A549 (cell line): ENCODE measurements at regions not wholly inside any gene's neighbourhood (a gene's known extent, or its start where the extent isn't known, plus 50 kb on each side); places are given as distances from the start of the nearest gene placed in this dataset.

Experiments
- ATAC-seq, 2 experiments: fragments of 200-7000 bp in 1 of 2; fragments of >200 bp in 1 of 2; cut with Nextera tagmentation in 1 of 2; cut with Tn5 transposase in 1 of 2; 3 replicates each; pipeline versions ENCODE4 v1.8.0 to v1.9.1; 2018 to 2020; ENCODE audit warnings: mild to moderate bottlenecking in 1 of 2, moderate library complexity in 1 of 2
- CTCF ChIA-PET: fragments of 300-600 bp; sonication (Branson Sonifier 250); formaldehyde crosslinking; extraction: SDS; loops from one replicate; lab custom pipeline; 2021; ENCODE audit warnings: antibody characterized with exemption, inconsistent platforms; lab: Yijun Ruan, JAX
- POLR2A ChIA-PET: fragments of 350-600 bp; formaldehyde crosslinking; extraction: SDS; loops from one replicate; lab custom pipeline; 2021; ENCODE audit warnings: antibody characterized with exemption, inconsistent platforms; lab: Yijun Ruan, JAX
- DNase-seq, 2 experiments: peaks; one replicate each; pipeline versions ENCODE4 v3.0.0 to v3.0.0-alpha.2; 2011 to 2016; ENCODE audit warnings: low read depth in 1 of 2, low spot score in 1 of 2
- FAIRE-seq: peaks from 2 replicates; lab custom pipeline; 2011; peaks lifted over from hg19 to GRCh38; lab: Jason Lieb, UNC
- H3K27ac ChIP-seq, 2 experiments: fragments of >200 bp; sonication (Bioruptor Twin); formaldehyde crosslinking; 3 replicates each; pipeline ENCODE4 v1.5.1; 2016 to 2017
- H3K4me1 ChIP-seq: fragments of >200 bp; sonication (Bioruptor Twin); formaldehyde crosslinking; 3 replicates; pipeline ENCODE4 v1.6.1; 2016
- H3K4me2 ChIP-seq: fragments of >200 bp; sonication (Bioruptor Twin); formaldehyde crosslinking; 3 replicates; pipeline ENCODE4 v1.6.1; 2016
- H3K4me3 ChIP-seq: fragments of >200 bp; sonication (Bioruptor Twin); formaldehyde crosslinking; 3 replicates; pipeline ENCODE4 v1.5.1; 2016
- H3K9me3 ChIP-seq: fragments of >200 bp; sonication (Bioruptor Twin); formaldehyde crosslinking; 3 replicates; pipeline ENCODE4 v1.6.1; 2016
- ATOH8 ChIP-seq: fragments of 250-450 bp; sonication (Bioruptor Pico); IDR thresholded peaks from 2 replicates; pipeline ENCODE4 v1.5.0; 2020; ENCODE audit warnings: low read depth, mild to moderate bottlenecking, moderate library complexity
- CBX2 ChIP-seq: fragments of 200-600 bp; sonication (generic); IDR thresholded peaks from 2 replicates; pipeline ENCODE4 v1.6.1; 2016; ENCODE audit warnings: low read depth, mild to moderate bottlenecking, borderline replicate concordance
- CBX8 ChIP-seq: fragments of 200-600 bp; sonication (generic); IDR thresholded peaks from 2 replicates; pipeline ENCODE4 v1.6.1; 2016
- CEBPB ChIP-seq, 2 experiments: fragments of >200 bp in 1 of 2; sonication (Bioruptor Twin) in 1 of 2; formaldehyde crosslinking in 1 of 2; IDR thresholded peaks; 2 replicates each; pipeline ENCODE4 v1.6.1; 2012 to 2016
- EHMT2 ChIP-seq: fragments of 200-600 bp; sonication (generic); IDR thresholded peaks from 2 replicates; pipeline ENCODE4 v1.6.1; 2016; ENCODE audit warnings: antibody characterized with exemption, low read depth, mild to moderate bottlenecking, moderate library complexity
- EP300 ChIP-seq, 2 experiments: fragments of >200 bp; sonication (Bioruptor Twin); formaldehyde crosslinking; IDR thresholded peaks; 2 replicates in 1 of 2; 3 replicates in 1 of 2; pipeline ENCODE4 v1.6.1; 2016 to 2017
- FOSL2 ChIP-seq, 2 experiments: fragments of 450-650 bp in 1 of 2; fragments of >200 bp in 1 of 2; sonication (Bioruptor Twin) in 1 of 2; formaldehyde crosslinking; IDR thresholded peaks; 2 replicates each; pipeline versions ENCODE4 v1.5.0 to v1.6.1; 2016 to 2020; ENCODE audit warnings: mild to moderate bottlenecking in 1 of 2, moderate library complexity in 1 of 2
- FOXS1 ChIP-seq: fragments of 250-450 bp; sonication (Bioruptor Pico); IDR thresholded peaks from 2 replicates; pipeline ENCODE4 v1.5.0; 2020; ENCODE audit warnings: mild to moderate bottlenecking, moderate library complexity
- HMGXB4 ChIP-seq: fragments of 250-450 bp; sonication (Bioruptor Pico); IDR thresholded peaks from 2 replicates; pipeline ENCODE4 v1.5.0; 2021; ENCODE audit warnings: mild to moderate bottlenecking, moderate library complexity, borderline replicate concordance
- HOXA7 ChIP-seq: fragments of 250-450 bp; sonication (Bioruptor Pico); IDR thresholded peaks from 2 replicates; pipeline ENCODE4 v1.5.0; 2020; ENCODE audit warnings: mild to moderate bottlenecking, moderate library complexity
- JUNB ChIP-seq: fragments of >200 bp; sonication (Bioruptor Twin); formaldehyde crosslinking; IDR thresholded peaks from 2 replicates; pipeline ENCODE4 v1.6.1; 2016
- KDM1A ChIP-seq: fragments of 200-600 bp; sonication (generic); IDR thresholded peaks from 2 replicates; pipeline ENCODE4 v1.6.1; 2016; ENCODE audit warnings: low read depth, mild to moderate bottlenecking
- KDM5A ChIP-seq: fragments of 200-600 bp; sonication (generic); IDR thresholded peaks from 2 replicates; pipeline ENCODE4 v1.6.1; 2016; ENCODE audit warnings: antibody characterized with exemption, mild to moderate bottlenecking
- MAFK ChIP-seq: fragments of 450-650 bp; IDR thresholded peaks from 2 replicates; pipeline ENCODE4 v1.6.1; 2014; ENCODE audit not compliant: partially characterized antibody
- MAZ ChIP-seq: fragments of 150-350 bp; IDR thresholded peaks from 2 replicates; pipeline ENCODE4 v1.6.1; 2014; ENCODE audit warnings: antibody characterized with exemption, low read depth, low read length, borderline replicate concordance
- MYC ChIP-seq: IDR thresholded peaks from 2 replicates; pipeline ENCODE4 v1.6.1; 2012; ENCODE audit warnings: mild to moderate bottlenecking, inconsistent platforms, low read length, improper control_type of control experiment, borderline replicate concordance
- NR3C1 ChIP-seq: fragments of >200 bp; sonication (Bioruptor Twin); formaldehyde crosslinking; IDR thresholded peaks from 3 replicates; pipeline ENCODE4 v1.6.1; 2017
- POLR2A ChIP-seq: IDR thresholded peaks from 2 replicates; pipeline ENCODE4 v1.6.1; 2012; ENCODE audit warnings: mild to moderate bottlenecking, low read length
- POLR2AphosphoS2 ChIP-seq: conservative IDR thresholded peaks from 2 replicates; pipeline ENCODE4 v1.6.1; 2012; ENCODE audit warnings: low read length, improper control_type of control experiment, inconsistent platforms
- RAD21 ChIP-seq, 2 experiments: fragments of >200 bp in 1 of 2; sonication (Bioruptor Twin) in 1 of 2; formaldehyde crosslinking in 1 of 2; IDR thresholded peaks in 1 of 2; conservative IDR thresholded peaks in 1 of 2; 2 replicates in 1 of 2; 3 replicates in 1 of 2; pipeline ENCODE4 v1.6.1; 2012 to 2018; ENCODE audit warnings: inconsistent platforms in 1 of 2
- RARB ChIP-seq: fragments of 250-450 bp; sonication (Bioruptor Pico); IDR thresholded peaks from 2 replicates; pipeline ENCODE4 v1.8.0; 2021; ENCODE audit warnings: mild to moderate bottlenecking, moderate library complexity
- RFX5 ChIP-seq: fragments of 450-650 bp; IDR thresholded peaks from 2 replicates; pipeline ENCODE4 v1.7.1; 2014; ENCODE audit warnings: antibody characterized with exemption, mild to moderate bottlenecking, moderate library complexity
- RNF2 ChIP-seq: fragments of 200-600 bp; sonication (generic); IDR thresholded peaks from 2 replicates; pipeline ENCODE4 v1.6.1; 2016; ENCODE audit warnings: low read depth, mild to moderate bottlenecking, antibody characterized with exemption, moderate library complexity, borderline replicate concordance
- TFCP2L1 ChIP-seq: fragments of 250-450 bp; sonication (Bioruptor Pico); IDR thresholded peaks from 2 replicates; pipeline ENCODE4 v1.5.0; 2021; ENCODE audit warnings: mild to moderate bottlenecking
- TP53 ChIP-seq: fragments of 250-450 bp; sonication (Bioruptor Pico); IDR thresholded peaks from 2 replicates; pipeline ENCODE4 v1.5.0; 2021; ENCODE audit warnings: mild to moderate bottlenecking, moderate library complexity
- ZFP36 ChIP-seq: fragments of 450-650 bp; IDR thresholded peaks from 2 replicates; pipeline ENCODE4 v1.6.1; 2014; ENCODE audit warnings: borderline replicate concordance; ENCODE audit not compliant: partially characterized antibody
- ZNF302 ChIP-seq: fragments of 250-450 bp; sonication (Bioruptor Pico); IDR thresholded peaks from 2 replicates; pipeline ENCODE4 v1.9.0; 2021; ENCODE audit warnings: inconsistent platforms, mild to moderate bottlenecking, moderate library complexity
- ZSCAN20 ChIP-seq: fragments of 250-450 bp; sonication (Bioruptor Pico); IDR thresholded peaks from 2 replicates; pipeline ENCODE4 v1.8.0; 2022; ENCODE audit warnings: mild to moderate bottlenecking, moderate library complexity
- WGBS: methylation state at CpG from one replicate; pipeline ENCODE4 v1.1.6; 2017; ENCODE audit errors: missing lambda C conversion rate; 5-methylcytosine and 5-hydroxymethylcytosine counted together

GRCh38 chr1:209008586-209008985, 574.9 kb upstream of the CAMK1G start:
- FAIRE-seq (no peak), DNase-seq (no peak), ATAC-seq (no peak)
- no peak for TF ChIP-seq ZSCAN20
- no peak for TF ChIP-seq MAFK
- TF ChIP-seq ZFP36: no peak
- TF ChIP-seq ZNF302 (CRISPR knock-in tag): no peak
- no peak for TF ChIP-seq RFX5
- TF ChIP-seq HMGXB4 (CRISPR knock-in tag): no peak
- no peak for TF ChIP-seq JUNB
- TF ChIP-seq EHMT2: no peak
- TF ChIP-seq TFCP2L1: no peak
- TF ChIP-seq MYC: no peak
- TF ChIP-seq TP53: no peak
- no peak for TF ChIP-seq HOXA7 (CRISPR knock-in tag)
- TF ChIP-seq KDM5A: no peak
- no peak for TF ChIP-seq EP300 (IDR thresholded peaks at IDR 0.05)
- no peak for TF ChIP-seq POLR2AphosphoS2
- CTCF ChIA-PET: no interaction called here
- Histone ChIP-seq H3K4me3 (no peak overlapping the region), H3K4me2 (no peak overlapping the region), H3K27ac (no peak overlapping the region), H3K9me3 (no peaks in the 10 kb centered on the region), H3K4me1 (no peaks in the 10 kb centered on the region)
- 48% methylated on average over 1 of the region's 1 CpG for WGBS
- POLR2A ChIA-PET: no interaction called here

GRCh38 chr1:209010475-209011230, 572.9 kb upstream of the CAMK1G start:
- WGBS: 22% methylated on average over 6 of the region's 6 CpGs
- H3K4me1 ChIP-seq: no peaks in the 10 kb centered on the region
- TF ChIP-seq ZFP36 (no peak), NR3C1 (no peak), ATOH8 (CRISPR knock-in tag) (no peak), RNF2 (no peak), TFCP2L1 (no peak), POLR2A (no peak)
- DNase-seq (no peak), FAIRE-seq (no peak), ATAC-seq (no peak)
- H3K27ac ChIP-seq: no peak overlapping the region
- POLR2A ChIA-PET: no interaction called here
- no peaks in the 10 kb centered on the region for H3K9me3 ChIP-seq
- no peak overlapping the region for H3K4me2 ChIP-seq
- CTCF ChIA-PET: no interaction called here
- H3K4me3 ChIP-seq: no peak overlapping the region

- Histone ChIP-seq H3K27ac (no peak overlapping the region), H3K4me2 (no peak overlapping the region), H3K9me3 (no peaks in the 10 kb centered on the region), H3K4me1 (no peaks in the 10 kb centered on the region), H3K4me3 (no peak overlapping the region)
- ChIA-PET CTCF (interaction anchor here (0.6 kb wide), 1 partner anchor 126 kb away, joined by 4 read pairs; no protein-coding TSS in a partner anchor), POLR2A (no interaction called here)
- TF ChIP-seq MAZ (no peak), FOXS1 (CRISPR knock-in tag) (no peak), FOSL2 (IDR thresholded peaks at IDR 0.05) (no peak), FOSL2 (CRISPR knock-in tag; IDR thresholded peaks at IDR 0.05) (no peak), TP53 (no peak), EP300 (IDR thresholded peaks at IDR 0.05) (no peak), KDM1A (no peak), CBX2 (no peak), CEBPB (IDR thresholded peaks at IDR 0.05) (no peak), TFCP2L1 (no peak), CBX8 (no peak), HMGXB4 (CRISPR knock-in tag) (no peak), RARB (CRISPR knock-in tag) (no peak), ATOH8 (CRISPR knock-in tag) (no peak), RFX5 (no peak), RAD21 (conservative IDR thresholded peaks at IDR 0.05 in 1 of 2, IDR thresholded peaks at IDR 0.05 in 1 of 2) (no peak)
- FAIRE-seq (no peak), DNase-seq (no peak), ATAC-seq (no peak)
- 45% methylated on average over 6 of the region's 6 CpGs for WGBS
Observed at GRCh38 chr1:209012443-209013196, 570.9 kb upstream of the CAMK1G start.
